ENCODE measurements at regions not wholly inside any gene's neighbourhood (a gene's known extent, or its start where the extent isn't known, plus 50 kb on each side); places are given as distances from the start of the nearest gene placed in this dataset.
"Not testable (repeated sequence)": the region's sequence is repeated elsewhere in the genome, so short reads cannot be mapped to it uniquely, and the experiment has no call there.

GRCh38 chr2:111278133-111278532, 157.4 kb downstream of the BCL2L11 start:
- not testable (repeated sequence) for TF ChIP-seq EZH2 (IDR thresholded peaks at IDR 0.05; ENCODE audit: borderline replicate concordance); CTCF (IDR thresholded peaks at IDR 0.05; ENCODE audit: poor library complexity); EZH2phosphoT487 (IDR thresholded peaks at IDR 0.05; ENCODE audit: low read depth, severe bottlenecking, unreplicated experiment)
